Stimulated activated CD4-positive, alpha-beta T cell treated with anti-CD3 and anti-CD28 coated beads, Interleukin-12 subunit alpha, Interleukin-12 subunit beta, amount 100 ng/mL, for 48 hours (primary cell): ENCODE measurements at regions not wholly inside any gene's neighbourhood (a gene's known extent, or its start where the extent isn't known, plus 50 kb on each side); places are given as distances from the start of the nearest gene placed in this dataset.

Source experiments
- DNase-seq, 3 donors: peaks; one replicate each; pipeline ENCODE4 v3.0.0-alpha.2; 2020; ENCODE audit warnings: low read depth in 2 of 3, low spot score in 1 of 3

- no peak for DNase-seq
Measured at GRCh38 chr4:177687117-177687516, 244.9 kb upstream of the AGA start.

GRCh38 chr4:177692907-177693306, 250.7 kb upstream of the AGA start:
- DNase-seq, result no peak

GRCh38 chr4:177696438-177696966, 254.3 kb upstream of the AGA start:
- DNase-seq, result no peak

GRCh38 chr4:177699365-177700213, 257.4 kb upstream of the AGA start:
- no peak for DNase-seq

GRCh38 chr4:177706916-177707315, 264.7 kb upstream of the AGA start:
- no peak for DNase-seq

- no peak for DNase-seq
Measured at GRCh38 chr4:177713454-177713853, 271.2 kb upstream of the AGA start.

GRCh38 chr4:177717407-177717806, 275.2 kb upstream of the AGA start:
- DNase-seq, result no peak

GRCh38 chr4:177718514-177718913, 276.3 kb upstream of the AGA start:
- DNase-seq, result no peak

GRCh38 chr4:177726111-177726510, 283.9 kb upstream of the AGA start:
- DNase-seq, result no peak

GRCh38 chr4:177728361-177729152, 286.3 kb upstream of the AGA start:
- no peak for DNase-seq

- DNase-seq, result no peak
Measured at GRCh38 chr4:177729681-177730080, 287.4 kb upstream of the AGA start.

GRCh38 chr4:177737387-177737940, 295.2 kb upstream of the AGA start:
- DNase-seq, result no peak

- DNase-seq, result no peak
Measured at GRCh38 chr4:177740563-177740962, 298.3 kb upstream of the AGA start.

- no peak for DNase-seq
Measured at GRCh38 chr4:177759729-177760128, 317.5 kb upstream of the AGA start.

- DNase-seq, result no peak
Measured at GRCh38 chr4:177761692-177762091, 319.5 kb upstream of the AGA start.

GRCh38 chr4:177769155-177769554, 326.9 kb upstream of the AGA start:
- DNase-seq, result no peak

GRCh38 chr4:177770776-177771175, 328.5 kb upstream of the AGA start:
- DNase-seq, result no peak

- DNase-seq, result no peak
Measured at GRCh38 chr4:177771645-177772044, 329.4 kb upstream of the AGA start.

GRCh38 chr4:177778623-177779022, 336.4 kb upstream of the AGA start:
- no peak for DNase-seq

- no peak for DNase-seq
Measured at GRCh38 chr4:177785000-177785399, 342.8 kb upstream of the AGA start.

GRCh38 chr4:177789610-177790009, 347.4 kb upstream of the AGA start:
- no peak for DNase-seq

GRCh38 chr4:177791188-177791587, 349.0 kb upstream of the AGA start:
- no peak for DNase-seq
